ENCODE measurements at regions not wholly inside any gene's neighbourhood (a gene's known extent, or its start where the extent isn't known, plus 50 kb on each side); places are given as distances from the start of the nearest gene placed in this dataset.

DNA sequence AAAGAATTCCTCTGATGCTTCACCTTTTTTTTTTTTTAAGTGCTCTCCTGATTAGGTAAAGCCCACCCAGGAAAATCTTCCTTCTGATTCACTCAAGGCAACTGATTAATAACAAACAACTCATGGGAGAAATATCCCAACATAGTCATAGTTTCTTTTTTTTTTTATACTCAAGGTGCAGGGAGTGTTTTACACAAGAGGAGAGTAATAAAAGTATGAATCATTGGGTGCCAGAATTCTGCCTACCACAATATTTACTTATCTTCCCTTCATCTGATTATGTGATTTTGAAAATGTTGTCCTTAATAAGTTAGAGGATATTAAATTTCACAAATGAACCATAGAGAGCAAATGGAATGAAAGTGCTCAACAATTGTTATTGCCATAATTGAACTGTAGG lies 329.9 kb downstream of the TECRL start:
- CTCF ChIA-PET = no interaction called here
- H2BK20ac ChIP-seq (ENCODE audit: low read depth, low read length) = no peak overlapping the region
- in situ Hi-C loops (cut with MboI; ENCODE audit: low sequenced_read_pairs) = no loop called here
- H3K4ac ChIP-seq (ENCODE audit: low read depth, low read length) = no peak overlapping the region
- H3K14ac ChIP-seq (replicated peaks; ENCODE audit: low read depth, low read length) = no peak overlapping the region
- no peak overlapping the region for H2AFZ ChIP-seq (replicated peaks; ENCODE audit: low read length, poor library complexity)
- dilution Hi-C loops (cut with HindIII; ENCODE audit: low sequenced_read_pairs, unreplicated experiment) = no loop called here
- H2BK15ac ChIP-seq (ENCODE audit: low read depth, low read length) = no peak overlapping the region
- TF ChIP-seq CEBPB (IDR thresholded peaks at IDR 0.05; ENCODE audit: low read depth, low read length) (no peak), CHD1 (IDR thresholded peaks at IDR 0.05; ENCODE audit: low read depth, low read length) (no peak), SMC3 (IDR thresholded peaks at IDR 0.05; ENCODE audit: low read depth, low read length) (no peak), FOS (IDR thresholded peaks at IDR 0.05; ENCODE audit: low read depth, low read length) (no peak), POLR2A (IDR thresholded peaks at IDR 0.05; ENCODE audit: low read depth, low read length) (no peak), ELK1 (IDR thresholded peaks at IDR 0.05; ENCODE audit: borderline replicate concordance, low read depth, low read length) (no peak), CTCF (conservative IDR thresholded peaks at IDR 0.05; ENCODE audit: low read depth, low read length) (no peak)
- TF ChIP-seq, protein P1, sequence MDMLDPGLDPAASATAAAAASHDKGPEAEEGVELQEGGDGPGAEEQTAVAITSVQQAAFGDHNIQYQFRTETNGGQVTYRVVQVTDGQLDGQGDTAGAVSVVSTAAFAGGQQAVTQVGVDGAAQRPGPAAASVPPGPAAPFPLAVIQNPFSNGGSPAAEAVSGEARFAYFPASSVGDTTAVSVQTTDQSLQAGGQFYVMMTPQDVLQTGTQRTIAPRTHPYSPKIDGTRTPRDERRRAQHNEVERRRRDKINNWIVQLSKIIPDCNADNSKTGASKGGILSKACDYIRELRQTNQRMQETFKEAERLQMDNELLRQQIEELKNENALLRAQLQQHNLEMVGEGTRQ (IDR thresholded peaks at IDR 0.05; ENCODE audit: low read depth, low read length) = no peak
- no peak overlapping the region for H3K18ac ChIP-seq (ENCODE audit: low read depth, low read length)
- POLR2A ChIA-PET (ENCODE audit: unreplicated experiment) = no interaction called here
- ATAC-seq (ENCODE audit: low read depth) (no peak), DNase-seq (no peak)
- H2AK9ac ChIP-seq (replicated peaks; ENCODE audit: low read depth, low read length, poor library complexity) = no peak overlapping the region
- no peaks in the 10 kb centered on the region for H3K9me1 ChIP-seq (ENCODE audit: insufficient read depth, low read length)
- H3K56ac ChIP-seq (ENCODE audit: extremely low read depth, insufficient read depth, low read length) = no peak overlapping the region
- no peak overlapping the region for H3K27ac ChIP-seq (ENCODE audit: insufficient read depth, low read length)
- H3K23ac ChIP-seq (ENCODE audit: low read depth, low read length) = no peak overlapping the region
- H4K20me1 ChIP-seq (ENCODE audit: insufficient read depth, low read length) = no peaks in the 10 kb centered on the region
- H3K4me3 ChIP-seq (ENCODE audit: insufficient read depth, low read depth, low read length) = no peak overlapping the region
- H3K27me3 ChIP-seq (ENCODE audit: control insufficient read depth, insufficient read depth, low read length) = no peaks in the 10 kb centered on the region
- no peak overlapping the region for H4K8ac ChIP-seq (ENCODE audit: low read depth in 2 of 2, low read length in 2 of 2)
- H4K5ac ChIP-seq (ENCODE audit: low read depth, low read length) = no peak overlapping the region
- H2BK120ac ChIP-seq (ENCODE audit: low read depth, low read length) = no peak overlapping the region
- no peak overlapping the region for H4K91ac ChIP-seq (ENCODE audit: insufficient read depth, low read depth, low read length)
- no peak overlapping the region for H3K4me2 ChIP-seq (ENCODE audit: low read depth, low read length)
- no peak overlapping the region for H3K9ac ChIP-seq (ENCODE audit: low read depth, low read length)
- no peaks in the 10 kb centered on the region for H3K9me3 ChIP-seq (ENCODE audit: control insufficient read depth, insufficient read depth, low read length)
- intact Hi-C loops (cut with micrococcal nuclease) = no loop called here
- no peaks in the 10 kb centered on the region for H3K36me3 ChIP-seq (ENCODE audit: control insufficient read depth, insufficient read depth, low read length)
- H3K79me1 ChIP-seq (ENCODE audit: low read depth in 1 of 2, low read length in 2 of 2) = no peaks in the 10 kb centered on the region
- H2BK5ac ChIP-seq (ENCODE audit: low read depth, low read length, poor library complexity, severe bottlenecking) = no peak overlapping the region
- no TSS peak for BruUV-seq (replicated peaks)
- H2AK5ac ChIP-seq (ENCODE audit: low read depth, low read length) = no peak overlapping the region
- H3K4me1 ChIP-seq (ENCODE audit: control insufficient read depth, insufficient read depth, low read length) = no peaks in the 10 kb centered on the region

Measured in IMR-90 (cell line).